ENCODE measurements at regions not wholly inside any gene's neighbourhood (a gene's known extent, or its start where the extent isn't known, plus 50 kb on each side); places are given as distances from the start of the nearest gene placed in this dataset.
"Not testable (repeated sequence)": the region's sequence is repeated elsewhere in the genome, so short reads cannot be mapped to it uniquely, and the experiment has no call there.

- TF ChIP-seq POLR2A (IDR thresholded peaks at IDR 0.05; ENCODE audit: low read depth, low read length); TAF1 (IDR thresholded peaks at IDR 0.05; ENCODE audit: borderline replicate concordance, low read depth, low read length): not testable (repeated sequence)
Measured at GRCh38 chr21:43283925-43284221, 115.1 kb downstream of the CRYAA start.

Measured in GM12892 (cell line).